Tibial artery (tissue), 4 donors: ENCODE measurements at regions not wholly inside any gene's neighbourhood (a gene's known extent, or its start where the extent isn't known, plus 50 kb on each side); places are given as distances from the start of the nearest gene placed in this dataset.

Experiments
- DNase-seq, 2 donors: peaks; one replicate each; pipeline ENCODE4 v3.0.0-alpha.2; 2019
- H3K27ac ChIP-seq, 2 donors: fragments of 200-600 bp; sonication (generic) in 1 of 2; 1 replicate in 1 of 2; 2 replicates in 1 of 2; pipeline ENCODE4 v1.5.1; 2018 to 2019; ENCODE audit warnings: mild to moderate bottlenecking in 1 of 2
- H3K27me3 ChIP-seq, 2 donors: fragments of 200-600 bp; sonication (generic) in 1 of 2; one replicate each; pipeline versions ENCODE4 v1.5.1 to v1.6.0; 2016 to 2019
- H3K36me3 ChIP-seq, 3 donors: fragments of 200-600 bp; sonication (generic) in 2 of 3; one replicate each; pipeline ENCODE4 v1.5.1; 2016 to 2019; ENCODE audit warnings: mild to moderate bottlenecking in 2 of 3
- H3K4me1 ChIP-seq, 4 donors: fragments of 200-600 bp; sonication (generic) in 2 of 4; 1 replicate in 3 of 4; 2 replicates in 1 of 4; pipeline ENCODE4 v1.5.1; 2016 to 2019
- H3K4me3 ChIP-seq, 2 donors: fragments of 200-600 bp; sonication (generic) in 1 of 2; 1 replicate in 1 of 2; 2 replicates in 1 of 2; pipeline ENCODE4 v1.5.1; 2018 to 2019; ENCODE audit warnings: mild to moderate bottlenecking in 2 of 2
- H3K9me3 ChIP-seq, 3 donors: fragments of 200-600 bp; sonication (generic) in 1 of 3; one replicate each; pipeline ENCODE4 v1.5.1; 2016 to 2019
- CTCF ChIP-seq, 2 experiments: fragments of 200-600 bp in 1 of 2; fragments of 450-650 bp in 1 of 2; IDR thresholded peaks; one replicate each; pipeline ENCODE4 v1.5.1; 2017 to 2019; ENCODE audit warnings: antibody characterized with exemption in 2 of 2, mild to moderate bottlenecking in 1 of 2, moderate library complexity in 1 of 2
- intact Hi-C: fragments of 100-400 bp; cut with DNase I; formaldehyde crosslinking; loops from one replicate; pipeline ENCODE4 v1.15.0; 2023; ENCODE audit warnings: low total_unique reads

- Histone ChIP-seq H3K36me3 (no peaks in the 10 kb centered on the region), H3K4me3 (no peak overlapping the region), H3K9me3 (no peaks in the 10 kb centered on the region), H3K27ac (no peak overlapping the region), H3K27me3 (no peaks in the 10 kb centered on the region), H3K4me1 (no peaks in the 10 kb centered on the region)
- no peak for DNase-seq
- intact Hi-C loops = no loop called here
- no peak for TF ChIP-seq CTCF (IDR thresholded peaks at IDR 0.05)
Observed at GRCh38 chr21:28207436-28208173, 785.1 kb downstream of the LTN1 start.

GRCh38 chr21:28200726-28201125 lies 792.0 kb downstream of the LTN1 start:
- intact Hi-C loops = no loop called here
- Histone ChIP-seq H3K27me3 (no peaks in the 10 kb centered on the region), H3K9me3 (peaks cover 0 to 3% (median 0%) of the 10 kb centered on the region in 3 donors), H3K4me3 (no peak overlapping the region), H3K27ac (no peak overlapping the region), H3K4me1 (no peaks in the 10 kb centered on the region), H3K36me3 (no peaks in the 10 kb centered on the region)
- no peak for TF ChIP-seq CTCF (IDR thresholded peaks at IDR 0.05)
- DNase-seq = no peak

- Histone ChIP-seq H3K27me3 (no peaks in the 10 kb centered on the region), H3K9me3 (peaks cover 0 to 8% (median 5%) of the 10 kb centered on the region in 3 donors), H3K4me3 (no peak overlapping the region), H3K4me1 (no peaks in the 10 kb centered on the region), H3K36me3 (no peaks in the 10 kb centered on the region), H3K27ac (no peak overlapping the region)
- TF ChIP-seq CTCF (IDR thresholded peaks at IDR 0.05) = no peak
- DNase-seq = no peak
- intact Hi-C loops = no loop called here
Observed at GRCh38 chr21:28196981-28197380, 795.7 kb downstream of the LTN1 start.

- intact Hi-C loops = no loop called here
- no peak for TF ChIP-seq CTCF (IDR thresholded peaks at IDR 0.05)
Observed at GRCh38 chr21:28193189-28193588, 799.5 kb downstream of the LTN1 start.

DNA sequence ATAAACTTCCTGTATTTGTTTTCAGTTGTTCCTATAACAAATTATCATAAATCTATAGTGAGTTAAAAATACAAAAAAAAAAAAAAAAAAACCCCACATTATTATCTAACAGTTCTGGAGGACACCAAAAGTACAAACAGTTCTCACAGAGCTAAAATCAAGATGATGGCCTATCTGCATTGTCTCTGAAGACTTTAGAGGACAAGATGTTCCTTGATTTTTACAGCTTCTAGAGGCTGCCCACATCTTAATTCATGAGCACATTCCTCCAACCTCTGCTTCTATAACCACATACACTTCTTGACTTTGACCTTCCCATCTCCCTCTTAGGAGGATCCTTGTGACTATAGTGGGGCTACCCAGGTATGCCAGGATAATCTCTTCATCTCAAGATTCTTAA lies 806.1 kb downstream of the LTN1 start:
- DNase-seq = no peak
- H3K4me3 ChIP-seq = no peak overlapping the region
- no peaks in the 10 kb centered on the region for H3K27me3 ChIP-seq

More at GRCh38 chr21:28193189-28193588, 799.5 kb downstream of the LTN1 start:
- no peak for DNase-seq
- H3K4me1 ChIP-seq = no peaks in the 10 kb centered on the region
- no peaks in the 10 kb centered on the region for H3K36me3 ChIP-seq
- no peak overlapping the region for H3K4me3 ChIP-seq
- H3K27ac ChIP-seq = no peak overlapping the region
- peaks cover 0 to 5% (median 4%) of the 10 kb centered on the region in 3 donors for H3K9me3 ChIP-seq
- no peaks in the 10 kb centered on the region for H3K27me3 ChIP-seq

More for the DNA sequence above, 806.1 kb downstream of the LTN1 start:
- intact Hi-C loops = no loop called here
- H3K27ac ChIP-seq = no peak overlapping the region
- H3K4me1 ChIP-seq = no peaks in the 10 kb centered on the region
- no peaks in the 10 kb centered on the region for H3K36me3 ChIP-seq
- H3K9me3 ChIP-seq = no peaks in the 10 kb centered on the region
- no peak for TF ChIP-seq CTCF (IDR thresholded peaks at IDR 0.05)
